GM20000 (cell line): ENCODE measurements at regions not wholly inside any gene's neighbourhood (a gene's known extent, or its start where the extent isn't known, plus 50 kb on each side); places are given as distances from the start of the nearest gene placed in this dataset.
"Not testable (repeated sequence)": the region's sequence is repeated elsewhere in the genome, so short reads cannot be mapped to it uniquely, and the experiment has no call there.

Source experiments
- DNase-seq: peaks from one replicate; pipeline ENCODE4 v3.0.0; 2012; ENCODE audit warnings: low spot score
- CTCF ChIP-seq: IDR thresholded peaks from 2 replicates; pipeline ENCODE4 v1.5.1; 2012; ENCODE audit warnings: mild to moderate bottlenecking, control low read depth; ENCODE audit errors: extremely low read depth, missing control alignments

- peak; percentile 49 for DNase-seq
- TF ChIP-seq CTCF, result no peak
Observed at GRCh38 chr6:27693766-27694546, 218.2 kb downstream of the OR2B2 start.

DNA sequence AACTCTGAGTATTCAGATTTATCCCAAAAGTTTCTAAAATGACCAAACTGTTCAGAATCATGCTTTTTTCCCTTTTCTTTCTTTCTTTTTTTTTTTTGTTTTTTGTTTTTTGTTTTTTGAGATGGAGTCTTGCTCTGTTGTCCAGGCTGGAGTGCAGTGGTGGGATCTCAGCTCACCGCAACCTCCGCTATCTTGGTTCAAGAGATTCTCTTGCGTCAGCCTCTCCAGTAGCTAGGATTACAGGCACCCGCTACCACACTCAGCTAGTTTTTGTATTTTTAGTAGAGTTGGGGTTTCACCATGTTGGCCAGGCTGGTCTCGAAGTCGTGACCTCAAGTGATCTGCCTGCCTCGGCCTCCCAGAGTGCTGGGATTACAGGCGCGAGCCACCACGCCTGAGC is 219.2 kb upstream of the ZNF184 start:
- DNase-seq, result not testable (repeated sequence)

DNA sequence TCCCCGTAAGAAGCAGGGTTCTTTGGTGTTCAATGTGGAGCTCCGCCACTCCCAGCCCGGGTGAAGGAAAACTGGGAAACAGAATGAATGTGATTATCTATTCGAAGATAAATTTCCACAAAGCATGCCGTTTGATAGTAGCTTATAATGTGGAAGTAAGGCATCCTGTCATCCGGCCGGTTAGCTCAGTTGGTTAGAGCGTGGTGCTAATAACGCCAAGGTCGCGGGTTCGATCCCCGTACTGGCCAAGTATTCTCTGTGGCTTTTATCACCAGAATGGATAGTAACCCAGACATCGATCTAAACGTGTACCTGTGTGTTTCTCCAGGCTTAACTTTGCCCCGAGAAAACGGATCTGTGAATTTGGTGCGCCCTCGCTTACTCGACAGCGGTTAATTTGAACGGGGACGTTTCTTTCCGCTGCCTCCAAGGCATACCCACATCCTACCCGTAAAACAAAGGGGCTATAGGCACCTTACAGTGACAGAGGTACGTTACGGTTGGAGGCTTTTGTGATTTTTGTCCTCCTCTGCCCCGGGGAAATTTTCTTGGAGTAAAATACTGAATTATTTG is 215.2 kb upstream of the ZNF184 start:
- no peak for TF ChIP-seq CTCF
- DNase-seq, result peak; percentile 61

GRCh38 chr6:27687154-27688013 is 214.5 kb upstream of the ZNF184 start:
- peak; percentile 73 for DNase-seq
- TF ChIP-seq CTCF, result peak; percentile 86

GRCh38 chr6:27685279-27685678 is 212.4 kb upstream of the ZNF184 start:
- DNase-seq, result no peak
- no peak for TF ChIP-seq CTCF

- no peak for TF ChIP-seq CTCF
Observed at GRCh38 chr6:27684264-27685211, 211.6 kb upstream of the ZNF184 start.

More at GRCh38 chr6:27684264-27685211, 211.6 kb upstream of the ZNF184 start:
- peak; percentile 43 for DNase-seq
